ENCODE measurements at regions not wholly inside any gene's neighbourhood (a gene's known extent, or its start where the extent isn't known, plus 50 kb on each side); places are given as distances from the start of the nearest gene placed in this dataset.

DNA sequence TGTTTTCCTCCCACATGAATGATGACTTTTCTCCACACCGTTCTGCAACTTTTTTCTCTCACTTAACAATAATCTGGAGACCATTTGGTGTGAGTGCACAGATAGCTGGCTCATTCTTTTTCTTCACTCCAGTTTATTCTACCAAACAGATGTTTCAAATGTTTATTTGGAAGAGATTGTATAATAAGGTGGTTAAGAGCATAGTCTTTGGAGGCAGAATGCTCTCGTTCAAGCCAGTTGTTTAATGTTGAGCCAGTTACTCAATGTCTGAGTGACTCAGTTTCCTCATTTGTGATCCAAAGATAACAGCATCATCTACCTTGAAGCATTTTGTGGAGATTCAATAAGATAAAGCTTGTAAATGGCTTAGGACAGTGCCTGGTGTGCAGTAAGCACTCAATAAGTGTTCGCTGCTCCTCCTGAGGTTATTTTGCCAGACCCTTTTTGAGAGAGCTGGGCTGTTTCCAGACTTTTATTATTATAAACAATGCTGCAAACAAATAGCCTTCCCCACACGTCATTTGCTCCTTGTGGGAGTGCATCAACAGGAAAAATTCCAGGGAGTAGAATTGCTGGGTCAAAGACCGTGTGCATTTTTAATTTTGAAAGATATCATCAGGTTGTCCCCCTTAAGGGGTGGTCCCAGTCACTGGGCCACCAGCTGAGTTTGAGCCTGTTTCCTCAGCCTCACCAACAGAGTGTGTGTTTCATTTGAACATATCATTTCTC lies 70.6 kb downstream of the VEGFA start:
- no peak for DNase-seq

- DNase-seq = no peak
These were observed 68.4 kb downstream of the VEGFA start for GRCh38 chr6:43838276-43839036.

DNA sequence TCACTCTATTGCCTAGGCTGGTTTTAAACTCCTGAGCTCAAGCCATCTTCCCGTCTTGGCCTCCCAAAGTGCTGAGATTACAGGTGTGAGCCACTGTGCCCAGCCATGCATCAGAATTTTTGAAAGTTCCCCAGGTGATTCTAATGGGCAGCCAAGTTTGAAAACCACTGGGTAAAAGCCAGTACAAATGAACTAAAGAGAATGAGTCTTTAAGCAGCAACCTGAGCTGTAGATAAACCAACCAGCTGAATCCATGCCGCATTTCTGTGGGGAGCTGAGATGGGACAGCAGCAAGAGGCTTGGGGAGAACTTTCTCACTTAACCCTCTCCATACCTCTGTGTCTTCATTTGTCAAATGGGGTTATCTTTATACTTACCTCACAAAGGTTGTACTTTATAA lies 67.5 kb downstream of the VEGFA start:
- DNase-seq = no peak

DNA sequence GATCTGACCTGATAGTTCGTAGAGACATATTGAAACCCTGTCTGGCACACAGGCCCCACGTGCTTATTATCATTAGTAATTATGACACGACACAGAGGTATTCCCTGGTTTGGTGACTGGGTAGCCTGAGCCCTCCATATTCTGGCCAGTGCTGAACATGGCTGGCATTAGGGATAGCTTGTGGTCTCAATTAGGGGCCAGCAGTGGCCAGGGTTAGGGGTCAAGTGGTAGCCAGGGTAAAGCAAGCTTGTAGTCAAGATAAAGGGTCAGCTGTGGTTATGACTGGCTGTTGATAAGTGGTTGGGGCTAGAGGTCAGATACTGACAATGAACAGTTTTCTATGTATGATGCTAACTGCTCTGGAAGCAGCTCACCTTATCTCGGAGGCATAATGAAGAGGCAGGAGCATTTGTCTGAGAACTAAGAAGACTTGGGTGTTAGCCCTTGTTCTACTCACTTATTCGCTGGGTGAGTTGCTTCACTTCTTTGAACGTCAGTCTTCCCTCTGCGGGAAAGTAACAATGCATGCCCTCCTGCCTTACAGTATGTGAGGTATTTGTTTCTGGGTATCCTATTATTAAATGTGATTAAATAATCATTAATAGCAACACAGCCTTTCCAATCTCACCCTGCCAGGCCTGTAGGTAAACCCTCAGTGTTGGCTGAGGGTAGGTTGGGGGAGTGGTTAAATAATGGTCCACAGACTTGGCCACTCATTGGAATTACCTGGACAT lies 66.7 kb downstream of the VEGFA start:
- DNase-seq = no peak

Measured in NCI-H1105 (cell line).